SK-N-SH (cell line): ENCODE measurements at regions not wholly inside any gene's neighbourhood (a gene's known extent, or its start where the extent isn't known, plus 50 kb on each side); places are given as distances from the start of the nearest gene placed in this dataset.

ENCODE experiments used
- CTCF ChIP-seq: fragments of 200-600 bp; sonication (generic); IDR thresholded peaks from 2 replicates; pipeline ENCODE4 v1.6.1; 2017; ENCODE audit warnings: antibody characterized with exemption, mild to moderate bottlenecking, moderate library complexity
- GABPA ChIP-seq: IDR thresholded peaks from 2 replicates; pipeline ENCODE4 v1.4.0; 2012; ENCODE audit warnings: low read depth, mild to moderate bottlenecking
- MXI1 ChIP-seq: IDR thresholded peaks from 2 replicates; pipeline ENCODE4 v1.6.1; 2012; ENCODE audit warnings: mild to moderate bottlenecking, low read depth, low read length, improper control_type of control experiment
- POLR2AphosphoS5 ChIP-seq: IDR thresholded peaks from 2 replicates; pipeline ENCODE4 v1.6.1; 2012; ENCODE audit warnings: low read depth, low read length

GRCh38 chr10:108055506-108055905 lies 891.0 kb upstream of the SORCS1 start:
- TF ChIP-seq MXI1 (no peak), POLR2AphosphoS5 (no peak), GABPA (no peak), CTCF (no peak)
